GM04504 (cell line): ENCODE measurements at regions not wholly inside any gene's neighbourhood (a gene's known extent, or its start where the extent isn't known, plus 50 kb on each side); places are given as distances from the start of the nearest gene placed in this dataset.

ENCODE experiments used
- DNase-seq: peaks from one replicate; pipeline ENCODE4 v3.0.0-alpha.2; 2012; ENCODE audit warnings: low read depth

- DNase-seq = no peak
These were observed 436.7 kb upstream of the LUZP2 start for GRCh38 chr11:24060125-24060524.

- DNase-seq = peak; percentile 8
These were observed 432.4 kb upstream of the LUZP2 start for GRCh38 chr11:24064309-24064903.

- DNase-seq = no peak
These were observed 428.7 kb upstream of the LUZP2 start for GRCh38 chr11:24068197-24068596.

- no peak for DNase-seq
These were observed 426.4 kb upstream of the LUZP2 start for GRCh38 chr11:24070435-24070834.

GRCh38 chr11:24078018-24078417 is 418.8 kb upstream of the LUZP2 start:
- DNase-seq = no peak

GRCh38 chr11:24082241-24082640 is 414.6 kb upstream of the LUZP2 start:
- DNase-seq = no peak

GRCh38 chr11:24082860-24083259 is 414.0 kb upstream of the LUZP2 start:
- DNase-seq = no peak

GRCh38 chr11:24084956-24085355 is 411.9 kb upstream of the LUZP2 start:
- no peak for DNase-seq

GRCh38 chr11:24086921-24087320 is 409.9 kb upstream of the LUZP2 start:
- no peak for DNase-seq

- no peak for DNase-seq
These were observed 405.3 kb upstream of the LUZP2 start for GRCh38 chr11:24091594-24091993.

- DNase-seq = no peak
These were observed 403.5 kb upstream of the LUZP2 start for GRCh38 chr11:24093375-24093774.

GRCh38 chr11:24108609-24109008 is 388.2 kb upstream of the LUZP2 start:
- DNase-seq = peak; percentile 13

GRCh38 chr11:24122291-24122690 is 374.6 kb upstream of the LUZP2 start:
- DNase-seq = no peak

- no peak for DNase-seq
These were observed 372.0 kb upstream of the LUZP2 start for GRCh38 chr11:24124876-24125275.

GRCh38 chr11:24131698-24132097 is 365.2 kb upstream of the LUZP2 start:
- no peak for DNase-seq

GRCh38 chr11:24132471-24132870 is 364.4 kb upstream of the LUZP2 start:
- DNase-seq = no peak

- DNase-seq = no peak
These were observed 361.8 kb upstream of the LUZP2 start for GRCh38 chr11:24134879-24135589.

GRCh38 chr11:24142062-24142461 is 354.8 kb upstream of the LUZP2 start:
- DNase-seq = no peak

GRCh38 chr11:24145411-24145810 is 351.4 kb upstream of the LUZP2 start:
- DNase-seq = peak; percentile 22

- no peak for DNase-seq
These were observed 343.5 kb upstream of the LUZP2 start for GRCh38 chr11:24153337-24153736.

GRCh38 chr11:24155792-24156191 is 341.1 kb upstream of the LUZP2 start:
- no peak for DNase-seq

- DNase-seq = no peak
These were observed 339.5 kb upstream of the LUZP2 start for GRCh38 chr11:24157316-24157715.

GRCh38 chr11:24161587-24161986 is 335.3 kb upstream of the LUZP2 start:
- DNase-seq = no peak

- DNase-seq = peak; percentile 3
These were observed 333.7 kb upstream of the LUZP2 start for GRCh38 chr11:24163146-24163545.
